BLaER1 treated with 17β-estradiol and CSF1 and Interleukin-3, amounts not matched to agents 10 nM and 100 nM (cell line): ENCODE measurements at regions not wholly inside any gene's neighbourhood (a gene's known extent, or its start where the extent isn't known, plus 50 kb on each side); places are given as distances from the start of the nearest gene placed in this dataset.
A peak's percentile ranks its signal among the peaks of the same experiment; 100 is the strongest.

ENCODE experiments used
- H3K27ac ChIP-seq, 11 experiments: shearing (Covaris generic); formaldehyde crosslinking; 2 replicates each; pipeline ENCODE4 v1.8.1; 2022
- H3K27me3 ChIP-seq, 11 experiments: shearing (Covaris generic); formaldehyde crosslinking; 2 replicates each; pipeline ENCODE4 v1.8.1; 2022
- H3K36me3 ChIP-seq, 11 experiments: shearing (Covaris generic); formaldehyde crosslinking; 2 replicates each; pipeline ENCODE4 v1.8.1; 2022
- H3K4me1 ChIP-seq, 10 experiments: shearing (Covaris generic); formaldehyde crosslinking; 2 replicates each; pipeline ENCODE4 v1.8.1; 2022
- H3K4me2 ChIP-seq, 11 experiments: shearing (Covaris generic); formaldehyde crosslinking; 2 replicates each; pipeline ENCODE4 v1.8.1; 2022
- H3K4me3 ChIP-seq, 10 experiments: shearing (Covaris generic); formaldehyde crosslinking; 2 replicates each; pipeline ENCODE4 v1.8.1; 2022
- H3K9ac ChIP-seq, 11 experiments: shearing (Covaris generic); formaldehyde crosslinking; 2 replicates each; pipeline ENCODE4 v1.8.1; 2022
- H3K9me3 ChIP-seq, 11 experiments: shearing (Covaris generic); formaldehyde crosslinking; replicated peaks in 1 of 11; 2 replicates each; pipeline ENCODE4 v1.8.1; 2022
- H4K20me1 ChIP-seq, 11 experiments: shearing (Covaris generic); formaldehyde crosslinking; 2 replicates each; pipeline ENCODE4 v1.8.1; 2022
- Cebpa-rat ChIP-seq, 11 experiments: shearing (Covaris generic); IDR thresholded peaks; 2 replicates each; pipeline ENCODE4 v1.8.1; 2022

- Histone ChIP-seq H3K27me3 (no peaks in the 10 kb centered on the region), H3K9ac (no peak overlapping the region), H3K4me2 (peak overlapping the region in 8 of 11 experiments; percentile 65 to 91 (median 74); a peak in 15 of 22 replicates), H4K20me1 (no peaks in the 10 kb centered on the region), H3K9me3 (peaks cover 0 to 12% (median 0%) of the 10 kb centered on the region in 11 experiments; a peak in 3 of 22 replicates), H3K4me3 (no peak overlapping the region), H3K36me3 (no peaks in the 10 kb centered on the region), H3K27ac (no peak overlapping the region), H3K4me1 (peaks cover 12 to 49% (median 31%) of the 10 kb centered on the region in 10 experiments)
- TF ChIP-seq Cebpa-rat (IDR thresholded peaks at IDR 0.05), result no peak
These were observed 463.9 kb downstream of the MTRR start for GRCh38 chr5:8332666-8333445.

- Histone ChIP-seq H3K4me3 (0 out of 20 replicates have a peak overlapping the region, but pooled peaks of 1 of the 10 experiments have one; percentile 0), H3K4me2 (peak overlapping the region; percentile 48 to 91 (median 67); a peak in 21 of 22 replicates), H3K9me3 (peaks cover 0 to 12% (median 0%) of the 10 kb centered on the region in 11 experiments; a peak in 3 of 22 replicates), H3K9ac (no peak overlapping the region), H3K36me3 (no peaks in the 10 kb centered on the region), H4K20me1 (no peaks in the 10 kb centered on the region), H3K4me1 (peaks cover 11 to 56% (median 37%) of the 10 kb centered on the region in 10 experiments), H3K27me3 (no peaks in the 10 kb centered on the region), H3K27ac (peak overlapping the region in 1 of 11 experiments; percentile 2; a peak in 1 of 22 replicates)
- TF ChIP-seq Cebpa-rat (IDR thresholded peaks at IDR 0.05), result no peak
These were observed 464.5 kb downstream of the MTRR start for GRCh38 chr5:8333485-8333884.

- no peak for TF ChIP-seq Cebpa-rat (IDR thresholded peaks at IDR 0.05)
- Histone ChIP-seq H3K9ac (no peak overlapping the region), H3K27ac (no peak overlapping the region; a peak in 2 of 22 replicates)
These were observed 465.0 kb downstream of the MTRR start for GRCh38 chr5:8333977-8334376.

GRCh38 chr5:8340261-8340660, 471.3 kb downstream of the MTRR start:
- peaks cover 27 to 48% (median 35%) of the 10 kb centered on the region in 11 experiments for H3K9me3 ChIP-seq
- 0 out of 20 replicates have a peak overlapping the region, but pooled peaks of 1 of the 10 experiments have one; percentile 19 for H3K4me3 ChIP-seq
- no peak overlapping the region for H3K27ac ChIP-seq
- no peak for TF ChIP-seq Cebpa-rat (IDR thresholded peaks at IDR 0.05)
- H4K20me1 ChIP-seq, result no peaks in the 10 kb centered on the region
- H3K4me2 ChIP-seq, result peak overlapping the region; percentile 37 to 77 (median 63)
- H3K4me1 ChIP-seq, result peaks cover 0 to 47% (median 33%) of the 10 kb centered on the region in 10 experiments; a peak in 16 of 20 replicates
- no peaks in the 10 kb centered on the region for H3K36me3 ChIP-seq
- no peaks in the 10 kb centered on the region for H3K27me3 ChIP-seq
- no peak overlapping the region for H3K9ac ChIP-seq

More at GRCh38 chr5:8333977-8334376, 465.0 kb downstream of the MTRR start:
- peak overlapping the region; percentile 48 to 91 (median 67) for H3K4me2 ChIP-seq
- H3K9me3 ChIP-seq, result peaks cover 0 to 12% (median 0%) of the 10 kb centered on the region in 11 experiments; a peak in 3 of 22 replicates
- H4K20me1 ChIP-seq, result no peaks in the 10 kb centered on the region
- H3K4me3 ChIP-seq, result 0 out of 20 replicates have a peak overlapping the region, but pooled peaks of 1 of the 10 experiments have one; percentile 0
- no peaks in the 10 kb centered on the region for H3K36me3 ChIP-seq
- H3K27me3 ChIP-seq, result no peaks in the 10 kb centered on the region
- peaks cover 11 to 60% (median 41%) of the 10 kb centered on the region in 10 experiments for H3K4me1 ChIP-seq

GRCh38 chr5:8340739-8341344, 471.9 kb downstream of the MTRR start:
- Histone ChIP-seq H3K4me1 (peaks cover 0 to 47% (median 33%) of the 10 kb centered on the region in 10 experiments; a peak in 16 of 20 replicates), H3K9ac (no peak overlapping the region), H3K4me2 (peak overlapping the region; percentile 37 to 77 (median 63)), H3K27ac (no peak overlapping the region), H3K36me3 (no peaks in the 10 kb centered on the region), H3K4me3 (0 out of 20 replicates have a peak overlapping the region, but pooled peaks of 1 of the 10 experiments have one; percentile 19), H4K20me1 (no peaks in the 10 kb centered on the region), H3K9me3 (peaks cover 32 to 48% (median 39%) of the 10 kb centered on the region in 11 experiments), H3K27me3 (no peaks in the 10 kb centered on the region)
- no peak for TF ChIP-seq Cebpa-rat (IDR thresholded peaks at IDR 0.05)

GRCh38 chr5:8341406-8341805, 472.5 kb downstream of the MTRR start:
- no peak overlapping the region for H3K4me3 ChIP-seq
- H3K4me1 ChIP-seq, result peaks cover 0 to 47% (median 33%) of the 10 kb centered on the region in 10 experiments; a peak in 16 of 20 replicates
- no peaks in the 10 kb centered on the region for H4K20me1 ChIP-seq
- no peak overlapping the region for H3K9ac ChIP-seq
- no peaks in the 10 kb centered on the region for H3K27me3 ChIP-seq
- H3K27ac ChIP-seq, result no peak overlapping the region
- H3K36me3 ChIP-seq, result no peaks in the 10 kb centered on the region
- no peak overlapping the region for H3K4me2 ChIP-seq
- TF ChIP-seq Cebpa-rat (IDR thresholded peaks at IDR 0.05), result no peak
- H3K9me3 ChIP-seq, result peaks cover 32 to 49% (median 37%) of the 10 kb centered on the region in 11 experiments

GRCh38 chr5:8347984-8348383, 479.0 kb downstream of the MTRR start:
- Histone ChIP-seq H3K4me1 (peaks cover 0 to 17% (median 15%) of the 10 kb centered on the region in 10 experiments; a peak in 17 of 20 replicates), H3K36me3 (no peaks in the 10 kb centered on the region), H3K9me3 (peaks cover 21 to 54% (median 42%) of the 10 kb centered on the region in 11 experiments), H3K27me3 (no peaks in the 10 kb centered on the region), H3K4me2 (no peak overlapping the region), H4K20me1 (no peaks in the 10 kb centered on the region), H3K27ac (no peak overlapping the region), H3K4me3 (no peak overlapping the region), H3K9ac (no peak overlapping the region)
- TF ChIP-seq Cebpa-rat (IDR thresholded peaks at IDR 0.05), result no peak

GRCh38 chr5:8349855-8350254, 480.9 kb downstream of the MTRR start:
- Histone ChIP-seq H3K27ac (no peak overlapping the region; a peak in 1 of 22 replicates), H3K4me1 (peaks cover 0 to 17% (median 15%) of the 10 kb centered on the region in 10 experiments; a peak in 17 of 20 replicates), H3K4me3 (no peak overlapping the region), H4K20me1 (no peaks in the 10 kb centered on the region), H3K4me2 (peak overlapping the region; percentile 4 to 50 (median 42); a peak in 17 of 22 replicates), H3K27me3 (no peaks in the 10 kb centered on the region), H3K36me3 (no peaks in the 10 kb centered on the region), H3K9ac (no peak overlapping the region), H3K9me3 (peaks cover 5 to 36% (median 26%) of the 10 kb centered on the region in 11 experiments; a peak in 21 of 22 replicates)
- no peak for TF ChIP-seq Cebpa-rat (IDR thresholded peaks at IDR 0.05)
